GM12878 (cell line): ENCODE measurements at regions not wholly inside any gene's neighbourhood (a gene's known extent, or its start where the extent isn't known, plus 50 kb on each side); places are given as distances from the start of the nearest gene placed in this dataset.

ENCODE experiments used
- ATAC-seq: fragments of 200-7000 bp; cut with Tn5 transposase; 3 replicates; pipeline ENCODE4 v1.9.1; 2020; ENCODE audit warnings: mild to moderate bottlenecking, moderate library complexity
- BruUV-seq: library from RNA; stranded (reverse); fragments of 400-500 nt; replicated peaks from 2 replicates; lab custom pipeline; 2021; lab: Mats Ljungman, UMichigan
- CTCF ChIA-PET: fragments of 300-600 bp; sonication (Branson Sonifier 250); formaldehyde crosslinking; extraction: SDS; loops from one replicate; lab custom pipeline; 2021; ENCODE audit warnings: inconsistent platforms; lab: Yijun Ruan, JAX
- POLR2A ChIA-PET: fragments of 350-600 bp; formaldehyde crosslinking; extraction: SDS; loops from one replicate; lab custom pipeline; 2021; ENCODE audit warnings: inconsistent platforms; lab: Charles Lee
- RAD21 ChIA-PET: fragments of 300-600 bp; sonication (Branson Sonifier 250); formaldehyde crosslinking; loops from one replicate; lab custom pipeline; 2023; ENCODE audit warnings: antibody characterized with exemption; ENCODE audit not compliant: unreplicated experiment; lab: Charles Lee
- SMC1A ChIA-PET: fragments of 300-600 bp; sonication (Branson Sonifier 250); formaldehyde crosslinking; loops from one replicate; lab custom pipeline; 2023; ENCODE audit not compliant: unreplicated experiment, uncharacterized antibody; lab: Charles Lee
- DNase-seq: peaks from one replicate; pipeline ENCODE4 v3.0.0-alpha.2; 2011; ENCODE audit warnings: low read depth, low spot score
- FAIRE-seq: peaks from 3 replicates; lab custom pipeline; 2011; peaks lifted over from hg19 to GRCh38; lab: Jason Lieb, UNC
- H2AFZ ChIP-seq: 2 replicates; pipeline ENCODE4 v1.6.0; 2011; ENCODE audit warnings: low read depth, low read length, control low read depth; ENCODE audit not compliant: control insufficient read depth
- H3K27ac ChIP-seq: 2 replicates; pipeline ENCODE4 v1.5.1; 2011; ENCODE audit warnings: control low read depth; ENCODE audit not compliant: control insufficient read depth, insufficient read depth
- H3K27me3 ChIP-seq, 2 experiments: replicated peaks in 1 of 2; 2 replicates each; pipeline versions ENCODE4 v1.6.0 to v1.6.1; 2011; ENCODE audit warnings: low read length in 1 of 2; ENCODE audit not compliant: control insufficient read depth in 2 of 2, insufficient read depth in 2 of 2
- H3K36me3 ChIP-seq, 2 experiments: 2 replicates each; pipeline ENCODE4 v1.5.1; 2011; ENCODE audit warnings: low read length in 1 of 2; ENCODE audit not compliant: control insufficient read depth in 2 of 2, insufficient read depth in 2 of 2
- H3K4me1 ChIP-seq: 2 replicates; pipeline ENCODE4 v1.6.1; 2011; ENCODE audit warnings: mild to moderate bottlenecking, low read length, moderate library complexity, mixed read lengths; ENCODE audit not compliant: control insufficient read depth, insufficient read depth
- H3K4me2 ChIP-seq: 2 replicates; pipeline ENCODE4 v1.6.0; 2011; ENCODE audit warnings: control low read depth; ENCODE audit not compliant: control insufficient read depth, insufficient read depth
- H3K4me3 ChIP-seq: fragments of 200-600 bp; sonication (generic); 2 replicates; pipeline ENCODE4 v1.5.1; 2016
- H3K79me2 ChIP-seq: 2 replicates; pipeline ENCODE4 v1.6.0; 2011; ENCODE audit warnings: low read length; ENCODE audit not compliant: control insufficient read depth, insufficient read depth
- H3K9ac ChIP-seq: 2 replicates; pipeline ENCODE4 v1.8.0; 2011; ENCODE audit warnings: low read length, control low read depth, mixed read lengths; ENCODE audit not compliant: control insufficient read depth, insufficient read depth
- H3K9me3 ChIP-seq: replicated peaks from 3 replicates; pipeline ENCODE4 v1.5.1; 2011; ENCODE audit warnings: mild to moderate bottlenecking, low read length; ENCODE audit not compliant: control insufficient read depth, insufficient read depth
- H4K20me1 ChIP-seq: 2 replicates; pipeline ENCODE4 v1.6.0; 2011; ENCODE audit not compliant: control insufficient read depth, insufficient read depth
- BCL11A ChIP-seq: IDR thresholded peaks from 2 replicates; pipeline ENCODE4 v1.6.1; 2011; ENCODE audit warnings: low read depth, low read length
- BRCA1 ChIP-seq: IDR thresholded peaks from 2 replicates; pipeline ENCODE4 v1.6.1; 2011; ENCODE audit warnings: low read depth, low read length, improper control_type of control experiment
- CBFB ChIP-seq: IDR thresholded peaks from 2 replicates; pipeline ENCODE4 v1.6.1; 2016; ENCODE audit warnings: antibody characterized with exemption, low read depth
- CREM ChIP-seq: IDR thresholded peaks from 2 replicates; pipeline ENCODE4 v1.6.1; 2014; ENCODE audit warnings: antibody characterized with exemption, low read depth
- IKZF1 ChIP-seq: fragments of 450-650 bp; conservative IDR thresholded peaks from 2 replicates; pipeline ENCODE4 v1.6.1; 2017; ENCODE audit warnings: antibody characterized with exemption, mild to moderate bottlenecking
- JUNB ChIP-seq: IDR thresholded peaks from 2 replicates; pipeline ENCODE4 v1.6.1; 2016; ENCODE audit warnings: antibody characterized with exemption, mild to moderate bottlenecking
- KDM1A ChIP-seq: fragments of 200-600 bp; sonication (generic); IDR thresholded peaks from 2 replicates; pipeline ENCODE4 v1.6.1; 2016; ENCODE audit warnings: borderline replicate concordance
- MTA3 ChIP-seq: IDR thresholded peaks from 2 replicates; pipeline ENCODE4 v1.6.1; 2012; ENCODE audit warnings: low read length, inconsistent platforms, borderline replicate concordance
- MYB ChIP-seq: fragments of 150-350 bp; IDR thresholded peaks from 2 replicates; pipeline ENCODE4 v1.6.1; 2014; ENCODE audit warnings: mild to moderate bottlenecking, low read depth, low read length, borderline replicate concordance
- NR2F1 ChIP-seq: fragments of 450-650 bp; conservative IDR thresholded peaks from 2 replicates; pipeline ENCODE4 v1.6.1; 2017; ENCODE audit warnings: mild to moderate bottlenecking
- NRF1 ChIP-seq: conservative IDR thresholded peaks from 2 replicates; pipeline ENCODE4 v1.6.1; 2011; ENCODE audit warnings: mild to moderate bottlenecking, low read depth, low read length, improper control_type of control experiment
- RFX5 ChIP-seq: IDR thresholded peaks from 2 replicates; pipeline ENCODE4 v1.6.1; 2011; ENCODE audit warnings: low read depth, low read length, improper control_type of control experiment
- SKIL ChIP-seq: fragments of 450-650 bp; IDR thresholded peaks from 2 replicates; pipeline ENCODE4 v1.6.1; 2017; ENCODE audit warnings: mild to moderate bottlenecking, low read depth, inconsistent platforms; ENCODE audit not compliant: poor library complexity, severe bottlenecking
- STAT1 ChIP-seq: fragments of 450-650 bp; conservative IDR thresholded peaks from 2 replicates; pipeline ENCODE4 v1.6.1; 2014; ENCODE audit warnings: antibody characterized with exemption, mild to moderate bottlenecking
- ZNF24 ChIP-seq: fragments of 450-650 bp; IDR thresholded peaks from 2 replicates; pipeline ENCODE4 v1.6.1; 2017; ENCODE audit warnings: antibody characterized with exemption, mild to moderate bottlenecking
- ZSCAN29 ChIP-seq: fragments of 450-650 bp; IDR thresholded peaks from 2 replicates; pipeline ENCODE4 v1.6.1; 2017; ENCODE audit warnings: mild to moderate bottlenecking, moderate library complexity
- WGBS: methylation state at CpG from one replicate; pipeline ENCODE4 v1.1.6; 2016; ENCODE audit warnings: low lambda C conversion rate; ENCODE audit not compliant: insufficient replicate concordance, insufficient coverage; ENCODE audit errors: missing lambda C conversion rate; 5-methylcytosine and 5-hydroxymethylcytosine counted together
- in situ Hi-C: fragments of 300-500 bp; cut with MboI; formaldehyde crosslinking; loops from 9 replicates; pipeline ENCODE4 v1.14.3; 2018; ENCODE audit warnings: mixed read lengths
- intact Hi-C: fragments of 100-400 bp; cut with micrococcal nuclease; formaldehyde crosslinking; loops from one replicate; pipeline ENCODE4 v1.14.2; 2022; ENCODE audit not compliant: unreplicated experiment
- TF ChIP-seq, protein P1 (sequence below): IDR thresholded peaks from 2 replicates; pipeline ENCODE4 v1.6.1; 2012; ENCODE audit warnings: low read depth, low read length, improper control_type of control experiment

- ChIA-PET POLR2A (no interaction called here), SMC1A (interaction anchor here (0.5 to 1.2 kb wide), 2 partner anchors 11 to 103 kb away, joined by 3 read pairs; no protein-coding TSS in a partner anchor), RAD21 (no interaction called here), CTCF (no interaction called here)
- no peak overlapping the region for H3K27ac ChIP-seq
- ATAC-seq = no peak
- TF ChIP-seq KDM1A = no peak
- peak; percentile 25; the same call in 1 of the 2 replicates for TF ChIP-seq JUNB
- no peaks in the 10 kb centered on the region for H3K9me3 ChIP-seq
- no peak overlapping the region for H3K4me2 ChIP-seq
- no peaks in the 10 kb centered on the region for H3K27me3 ChIP-seq
- no peaks in the 10 kb centered on the region for H3K36me3 ChIP-seq
- BruUV-seq = no TSS peak
- in situ Hi-C loops (no loop called here), intact Hi-C loops (no loop called here)
- 18% methylated on average over 3 of the region's 3 CpGs for WGBS
- no peaks in the 10 kb centered on the region for H3K4me1 ChIP-seq
- H3K79me2 ChIP-seq = no peaks in the 10 kb centered on the region
- FAIRE-seq = no peak
- H2AFZ ChIP-seq = no peak overlapping the region
- DNase-seq = no peak
- H4K20me1 ChIP-seq = no peaks in the 10 kb centered on the region
- H3K9ac ChIP-seq = no peak overlapping the region
- no peak overlapping the region for H3K4me3 ChIP-seq
Observed at GRCh38 chr3:144942093-144942837, 970.6 kb downstream of the DIPK2A start.

GRCh38 chr3:144942838-144943197 lies 971.2 kb downstream of the DIPK2A start:
- in situ Hi-C loops (no loop called here), intact Hi-C loops (no loop called here)
- SMC1A ChIA-PET = interaction anchor here (1.2 kb wide), 1 partner anchor 10 kb away, joined by 3 read pairs; no protein-coding TSS in a partner anchor
- DNase-seq (no peak), ATAC-seq (no peak), FAIRE-seq (no peak)
- CTCF ChIA-PET = no interaction called here
- no peaks in the 10 kb centered on the region for H3K36me3 ChIP-seq
- H3K9ac ChIP-seq = no peak overlapping the region
- POLR2A ChIA-PET = no interaction called here
- WGBS = 13% methylated on average over 3 of the region's 3 CpGs
- H2AFZ ChIP-seq = no peak overlapping the region
- RAD21 ChIA-PET = no interaction called here
- no peak overlapping the region for H3K27ac ChIP-seq
- H3K9me3 ChIP-seq = no peaks in the 10 kb centered on the region
- no peaks in the 10 kb centered on the region for H4K20me1 ChIP-seq
- H3K4me2 ChIP-seq = no peak overlapping the region
- no peaks in the 10 kb centered on the region for H3K79me2 ChIP-seq
- H3K4me1 ChIP-seq = no peaks in the 10 kb centered on the region
- H3K27me3 ChIP-seq = no peaks in the 10 kb centered on the region
- BruUV-seq = no TSS peak
- H3K4me3 ChIP-seq = no peak overlapping the region
- TF ChIP-seq CBFB = no peak
- no peak for TF ChIP-seq ZSCAN29
- TF ChIP-seq STAT1 = no peak
- TF ChIP-seq BRCA1 = no peak
- TF ChIP-seq NR2F1 = no peak
- no peak for TF ChIP-seq IKZF1
- TF ChIP-seq, protein P1, sequence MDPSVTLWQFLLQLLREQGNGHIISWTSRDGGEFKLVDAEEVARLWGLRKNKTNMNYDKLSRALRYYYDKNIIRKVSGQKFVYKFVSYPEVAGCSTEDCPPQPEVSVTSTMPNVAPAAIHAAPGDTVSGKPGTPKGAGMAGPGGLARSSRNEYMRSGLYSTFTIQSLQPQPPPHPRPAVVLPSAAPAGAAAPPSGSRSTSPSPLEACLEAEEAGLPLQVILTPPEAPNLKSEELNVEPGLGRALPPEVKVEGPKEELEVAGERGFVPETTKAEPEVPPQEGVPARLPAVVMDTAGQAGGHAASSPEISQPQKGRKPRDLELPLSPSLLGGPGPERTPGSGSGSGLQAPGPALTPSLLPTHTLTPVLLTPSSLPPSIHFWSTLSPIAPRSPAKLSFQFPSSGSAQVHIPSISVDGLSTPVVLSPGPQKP = no peak
- TF ChIP-seq MYB = no peak
- no peak for TF ChIP-seq BCL11A
- TF ChIP-seq ZNF24 = no peak
- no peak for TF ChIP-seq SKIL
- TF ChIP-seq MTA3 = no peak
- no peak for TF ChIP-seq RFX5
- TF ChIP-seq NRF1 = no peak
- TF ChIP-seq CREM = no peak
